ENCODE measurements at regions not wholly inside any gene's neighbourhood (a gene's known extent, or its start where the extent isn't known, plus 50 kb on each side); places are given as distances from the start of the nearest gene placed in this dataset.

DNA sequence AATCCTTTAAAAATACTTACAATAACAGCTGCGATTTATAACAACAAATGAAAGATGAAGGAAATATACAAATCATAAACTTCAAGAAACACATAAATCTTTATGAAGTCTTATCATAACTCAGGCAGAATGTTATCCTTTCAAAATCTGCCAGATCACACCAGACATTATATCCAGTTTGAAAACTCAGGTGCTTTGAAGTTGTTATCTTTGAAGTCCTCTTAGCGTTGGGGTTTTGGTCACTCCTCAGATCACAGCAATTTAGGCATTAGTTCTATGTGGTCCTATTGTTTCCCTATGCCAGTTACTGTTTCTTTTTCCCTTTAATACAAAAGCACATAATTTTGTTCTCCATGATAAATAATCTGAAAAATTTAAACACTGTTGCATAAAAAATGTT lies 934.6 kb downstream of the EPHA3 start:
- TF ChIP-seq, protein P1, sequence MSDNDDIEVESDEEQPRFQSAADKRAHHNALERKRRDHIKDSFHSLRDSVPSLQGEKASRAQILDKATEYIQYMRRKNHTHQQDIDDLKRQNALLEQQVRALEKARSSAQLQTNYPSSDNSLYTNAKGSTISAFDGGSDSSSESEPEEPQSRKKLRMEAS (CRISPR knock-in tag; IDR thresholded peaks at IDR 0.05): no peak
- no peak for TF ChIP-seq PPARD (CRISPR knock-in tag; IDR thresholded peaks at IDR 0.05)
- no peak for TF ChIP-seq JUNB (CRISPR knock-in tag; conservative IDR thresholded peaks at IDR 0.05)
- no peak for TF ChIP-seq CHD2 (IDR thresholded peaks at IDR 0.05; ENCODE audit: low read depth, low read length)
- TF ChIP-seq POLR2A (conservative IDR thresholded peaks at IDR 0.05): no peak
- TF ChIP-seq ZNF175 (CRISPR knock-in tag; IDR thresholded peaks at IDR 0.05; ENCODE audit: low read depth): no peak
- TF ChIP-seq, protein P2, sequence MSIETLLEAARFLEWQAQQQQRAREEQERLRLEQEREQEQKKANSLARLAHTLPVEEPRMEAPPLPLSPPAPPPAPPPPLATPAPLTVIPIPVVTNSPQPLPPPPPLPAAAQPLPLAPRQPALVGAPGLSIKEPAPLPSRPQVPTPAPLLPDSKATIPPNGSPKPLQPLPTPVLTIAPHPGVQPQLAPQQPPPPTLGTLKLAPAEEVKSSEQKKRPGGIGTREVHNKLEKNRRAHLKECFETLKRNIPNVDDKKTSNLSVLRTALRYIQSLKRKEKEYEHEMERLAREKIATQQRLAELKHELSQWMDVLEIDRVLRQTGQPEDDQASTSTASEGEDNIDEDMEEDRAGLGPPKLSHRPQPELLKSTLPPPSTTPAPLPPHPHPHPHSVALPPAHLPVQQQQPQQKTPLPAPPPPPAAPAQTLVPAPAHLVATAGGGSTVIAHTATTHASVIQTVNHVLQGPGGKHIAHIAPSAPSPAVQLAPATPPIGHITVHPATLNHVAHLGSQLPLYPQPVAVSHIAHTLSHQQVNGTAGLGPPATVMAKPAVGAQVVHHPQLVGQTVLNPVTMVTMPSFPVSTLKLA (conservative IDR thresholded peaks at IDR 0.05): no peak
- TF ChIP-seq SAFB2 (IDR thresholded peaks at IDR 0.05; ENCODE audit: borderline replicate concordance, low read depth, low read length, severe bottlenecking): no peak
- TF ChIP-seq, protein P3, sequence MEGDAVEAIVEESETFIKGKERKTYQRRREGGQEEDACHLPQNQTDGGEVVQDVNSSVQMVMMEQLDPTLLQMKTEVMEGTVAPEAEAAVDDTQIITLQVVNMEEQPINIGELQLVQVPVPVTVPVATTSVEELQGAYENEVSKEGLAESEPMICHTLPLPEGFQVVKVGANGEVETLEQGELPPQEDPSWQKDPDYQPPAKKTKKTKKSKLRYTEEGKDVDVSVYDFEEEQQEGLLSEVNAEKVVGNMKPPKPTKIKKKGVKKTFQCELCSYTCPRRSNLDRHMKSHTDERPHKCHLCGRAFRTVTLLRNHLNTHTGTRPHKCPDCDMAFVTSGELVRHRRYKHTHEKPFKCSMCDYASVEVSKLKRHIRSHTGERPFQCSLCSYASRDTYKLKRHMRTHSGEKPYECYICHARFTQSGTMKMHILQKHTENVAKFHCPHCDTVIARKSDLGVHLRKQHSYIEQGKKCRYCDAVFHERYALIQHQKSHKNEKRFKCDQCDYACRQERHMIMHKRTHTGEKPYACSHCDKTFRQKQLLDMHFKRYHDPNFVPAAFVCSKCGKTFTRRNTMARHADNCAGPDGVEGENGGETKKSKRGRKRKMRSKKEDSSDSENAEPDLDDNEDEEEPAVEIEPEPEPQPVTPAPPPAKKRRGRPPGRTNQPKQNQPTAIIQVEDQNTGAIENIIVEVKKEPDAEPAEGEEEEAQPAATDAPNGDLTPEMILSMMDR (IDR thresholded peaks at IDR 0.05 in 2 of 3, conservative IDR thresholded peaks at IDR 0.05 in 1 of 3; ENCODE audit: insufficient read depth in 2 of 3, low read depth in 1 of 3, low read length in 3 of 3): no peak
- TF ChIP-seq PHF8 (IDR thresholded peaks at IDR 0.05; ENCODE audit: borderline replicate concordance, low read length): no peak
- no peak for TF ChIP-seq BDP1 (IDR thresholded peaks at IDR 0.05; ENCODE audit: insufficient read depth, insufficient read length)
- no peak for TF ChIP-seq ZNF354B (CRISPR knock-in tag; IDR thresholded peaks at IDR 0.05)
